ENCODE measurements at regions not wholly inside any gene's neighbourhood (a gene's known extent, or its start where the extent isn't known, plus 50 kb on each side); places are given as distances from the start of the nearest gene placed in this dataset.

DNA sequence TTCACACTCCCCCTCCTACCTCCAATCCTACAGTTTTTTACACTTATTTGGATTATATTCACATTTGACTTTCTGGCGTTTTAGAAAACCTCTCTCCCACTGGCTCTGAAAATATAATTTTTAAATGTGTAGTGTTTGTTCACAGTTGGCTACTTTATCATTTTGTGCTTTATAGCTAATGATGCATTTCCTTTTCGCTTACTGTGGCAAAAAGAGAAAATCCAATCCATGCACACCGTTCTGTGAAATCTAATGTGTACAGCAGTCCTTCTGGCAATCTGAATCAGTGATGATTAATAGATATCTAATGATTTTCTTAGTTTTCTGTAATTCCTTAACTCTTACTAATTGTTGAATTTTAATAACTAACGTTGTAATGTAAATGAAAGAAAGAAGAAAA, 271.5 kb downstream of the ARAP2 start:
- TF ChIP-seq POLR2AphosphoS5 (IDR thresholded peaks at IDR 0.05; ENCODE audit: low read depth, low read length) (no peak), POLR2A (IDR thresholded peaks at IDR 0.05; ENCODE audit: low read depth, low read length) (no peak), TAF1 (IDR thresholded peaks at IDR 0.05; ENCODE audit: borderline replicate concordance, low read depth, low read length) (no peak)
